Panc1 (cell line): ENCODE measurements at regions not wholly inside any gene's neighbourhood (a gene's known extent, or its start where the extent isn't known, plus 50 kb on each side); places are given as distances from the start of the nearest gene placed in this dataset.

Experiments
- ATAC-seq: fragments of 200-7000 bp; cut with Tn5 transposase; 2 replicates; pipeline ENCODE4 v1.9.1; 2020; ENCODE audit warnings: mild to moderate bottlenecking, moderate library complexity
- BruUV-seq: library from RNA; stranded (reverse); fragments of 400-500 nt; replicated peaks from 2 replicates; lab custom pipeline; 2021; lab: Mats Ljungman, UMichigan
- CTCF ChIA-PET: fragments of 300-600 bp; sonication (Branson Sonifier 250); formaldehyde crosslinking; loops from one replicate; lab custom pipeline; 2022; ENCODE audit warnings: antibody characterized with exemption; lab: Charles Lee
- POLR2A ChIA-PET: fragments of 300-600 bp; sonication (Branson Sonifier 250); formaldehyde crosslinking; loops from one replicate; lab custom pipeline; 2022; ENCODE audit warnings: antibody characterized with exemption; lab: Charles Lee
- DNase-seq: peaks from one replicate; pipeline ENCODE4 v3.0.0-alpha.2; 2010; ENCODE audit warnings: low read depth, low spot score
- H3K27ac ChIP-seq: 2 replicates; pipeline ENCODE4 v1.5.1; 2011; ENCODE audit warnings: mild to moderate bottlenecking, low read length, inconsistent platforms
- H3K27me3 ChIP-seq: fragments of 200-500 bp; sonication (Bioruptor generic); 2 replicates; pipeline ENCODE4 v1.6.0; 2014; ENCODE audit warnings: low read length, inconsistent platforms; ENCODE audit not compliant: control insufficient read depth, insufficient read depth
- H3K36me3 ChIP-seq: fragments of 200-500 bp; sonication (Bioruptor generic); 2 replicates; pipeline ENCODE4 v1.5.1; 2014; ENCODE audit warnings: inconsistent platforms, mild to moderate bottlenecking, low read length, moderate library complexity; ENCODE audit not compliant: control insufficient read depth, insufficient read depth
- H3K4me1 ChIP-seq: 2 replicates; pipeline ENCODE4 v1.5.1; 2011; ENCODE audit warnings: inconsistent platforms, mild to moderate bottlenecking, low read length, moderate library complexity; ENCODE audit not compliant: control insufficient read depth, insufficient read depth
- H3K4me3 ChIP-seq, 2 experiments: 2 replicates each; pipeline ENCODE4 v1.5.1; 2011 to 2012; ENCODE audit warnings: low read depth in 2 of 2, low read length in 2 of 2, mild to moderate bottlenecking in 2 of 2, inconsistent platforms in 1 of 2, moderate library complexity in 1 of 2
- H3K9me3 ChIP-seq: fragments of 200-500 bp; sonication (Bioruptor generic); 2 replicates; pipeline ENCODE4 v1.5.1; 2014; ENCODE audit warnings: low read depth, mild to moderate bottlenecking, inconsistent platforms, low read length, moderate library complexity; ENCODE audit not compliant: control insufficient read depth, insufficient read depth
- CTCF ChIP-seq: fragments of 450-650 bp; IDR thresholded peaks from 2 replicates; pipeline ENCODE4 v1.5.1; 2017; ENCODE audit warnings: mild to moderate bottlenecking
- POLR2AphosphoS5 ChIP-seq: IDR thresholded peaks from 2 replicates; pipeline ENCODE4 v1.6.1; 2012; ENCODE audit warnings: mild to moderate bottlenecking, low read depth, low read length, moderate library complexity
- REST ChIP-seq, 2 experiments: IDR thresholded peaks; 2 replicates each; pipeline ENCODE4 v1.6.1; 2011 to 2012; ENCODE audit warnings: low read depth in 2 of 2, control low read depth in 1 of 2, low read length in 1 of 2, mild to moderate bottlenecking in 1 of 2, moderate library complexity in 1 of 2; ENCODE audit not compliant: insufficient read depth in 1 of 2
- SIN3A ChIP-seq: IDR thresholded peaks from 2 replicates; pipeline ENCODE4 v1.6.1; 2012; ENCODE audit warnings: low read depth, mild to moderate bottlenecking, low read length, moderate library complexity, borderline replicate concordance; ENCODE audit not compliant: insufficient read depth
- TCF7L2 ChIP-seq: IDR thresholded peaks from 2 replicates; pipeline ENCODE4 v1.6.1; 2011; ENCODE audit warnings: mild to moderate bottlenecking, low read depth, low read length, inconsistent platforms
- in situ Hi-C: cut with HindIII; loops from 2 replicates; pipeline ENCODE4 v1.10.0; 2016; ENCODE audit warnings: low sequenced_read_pairs, low pct_unique_long_range_greater_than_20kb
- intact Hi-C: fragments of 100-400 bp; cut with micrococcal nuclease; formaldehyde crosslinking; loops from one replicate; pipeline ENCODE4 v1.10.0; 2022; ENCODE audit not compliant: unreplicated experiment

DNA sequence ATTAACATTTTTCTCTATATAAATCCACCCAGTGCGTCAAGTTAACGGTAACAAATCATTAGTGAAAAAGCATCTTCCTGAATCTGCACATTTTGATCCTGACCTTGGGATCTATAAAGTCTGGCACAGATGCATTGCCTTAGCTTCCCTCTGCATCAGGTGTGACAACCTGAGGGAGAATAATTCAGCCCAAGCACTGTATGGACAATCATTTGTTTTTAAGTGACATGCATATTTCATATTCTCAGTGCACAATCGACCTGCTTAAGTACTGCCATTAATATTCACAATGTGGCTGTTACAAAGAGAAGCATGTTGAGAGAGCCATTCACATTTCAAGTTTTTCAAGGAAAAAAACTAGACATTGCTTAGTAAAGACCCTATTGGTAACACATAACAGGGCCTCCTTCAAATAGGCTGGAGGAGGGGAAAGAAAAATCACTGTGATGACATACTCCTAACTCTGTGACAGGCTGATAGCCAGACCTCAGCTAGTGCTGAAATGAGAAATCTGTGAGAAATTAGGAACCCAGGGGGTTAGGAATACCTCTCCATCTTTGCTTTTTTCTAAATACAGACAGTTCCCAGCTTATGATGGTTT lies 505.3 kb upstream of the CDH5 start:
- Histone ChIP-seq H3K27ac (no peak overlapping the region), H3K4me1 (no peaks in the 10 kb centered on the region), H3K36me3 (no peaks in the 10 kb centered on the region), H3K27me3 (no peaks in the 10 kb centered on the region), H3K4me3 (no peak overlapping the region), H3K9me3 (no peaks in the 10 kb centered on the region)
- TF ChIP-seq TCF7L2 = no peak
- DNase-seq (no peak), ATAC-seq (no peak)
- ChIA-PET POLR2A (no interaction called here), CTCF (no interaction called here)
- in situ Hi-C loops (no loop called here), intact Hi-C loops (no loop called here)
- BruUV-seq = no TSS peak

GRCh38 chr16:65855171-65856145 lies 511.0 kb upstream of the CDH5 start:
- ATAC-seq = no peak
- ChIA-PET POLR2A (no interaction called here), CTCF (no interaction called here)
- H3K4me1 ChIP-seq = no peaks in the 10 kb centered on the region
- TF ChIP-seq POLR2AphosphoS5 (no peak), REST (IDR thresholded peaks at IDR 0.05; ENCODE audit: insufficient read depth in 1 of 2, low read depth in 2 of 2, low read length in 1 of 2) (no peak), TCF7L2 (no peak), CTCF (no peak), SIN3A (no peak)
- no peaks in the 10 kb centered on the region for H3K27me3 ChIP-seq
- no peak overlapping the region for H3K27ac ChIP-seq
- no TSS peak for BruUV-seq
- in situ Hi-C loops (no loop called here), intact Hi-C loops (no loop called here)
- no peaks in the 10 kb centered on the region for H3K36me3 ChIP-seq
- DNase-seq = no peak
- no peaks in the 10 kb centered on the region for H3K9me3 ChIP-seq
- H3K4me3 ChIP-seq = no peak overlapping the region

GRCh38 chr16:65846210-65846602 lies 520.3 kb upstream of the CDH5 start:
- intact Hi-C loops (no loop called here), in situ Hi-C loops (no loop called here)
- no peak overlapping the region for H3K4me3 ChIP-seq
- CTCF ChIA-PET = no interaction called here
- no peak overlapping the region for H3K27ac ChIP-seq
- no peaks in the 10 kb centered on the region for H3K27me3 ChIP-seq
- no peaks in the 10 kb centered on the region for H3K4me1 ChIP-seq
- no peaks in the 10 kb centered on the region for H3K36me3 ChIP-seq
- no peak for TF ChIP-seq POLR2AphosphoS5
- no peak for TF ChIP-seq TCF7L2
- no peak for TF ChIP-seq REST (IDR thresholded peaks at IDR 0.05; ENCODE audit: insufficient read depth in 1 of 2, low read depth in 2 of 2, low read length in 1 of 2)
- no peak for TF ChIP-seq SIN3A
- TF ChIP-seq CTCF = no peak
- DNase-seq (no peak), ATAC-seq (no peak)
- no peaks in the 10 kb centered on the region for H3K9me3 ChIP-seq
- no TSS peak for BruUV-seq
- POLR2A ChIA-PET = no interaction called here
